GM12878 (cell line): ENCODE measurements at regions not wholly inside any gene's neighbourhood (a gene's known extent, or its start where the extent isn't known, plus 50 kb on each side); places are given as distances from the start of the nearest gene placed in this dataset.

ENCODE experiments used
- ATAC-seq: fragments of 200-7000 bp; cut with Tn5 transposase; 3 replicates; pipeline ENCODE4 v1.9.1; 2020; ENCODE audit warnings: mild to moderate bottlenecking, moderate library complexity
- BruUV-seq: library from RNA; stranded (reverse); fragments of 400-500 nt; replicated peaks from 2 replicates; lab custom pipeline; 2021; lab: Mats Ljungman, UMichigan
- CTCF ChIA-PET: fragments of 300-600 bp; sonication (Branson Sonifier 250); formaldehyde crosslinking; extraction: SDS; loops from one replicate; lab custom pipeline; 2021; ENCODE audit warnings: inconsistent platforms; lab: Yijun Ruan, JAX
- POLR2A ChIA-PET: fragments of 350-600 bp; formaldehyde crosslinking; extraction: SDS; loops from one replicate; lab custom pipeline; 2021; ENCODE audit warnings: inconsistent platforms; lab: Charles Lee
- RAD21 ChIA-PET: fragments of 300-600 bp; sonication (Branson Sonifier 250); formaldehyde crosslinking; loops from one replicate; lab custom pipeline; 2023; ENCODE audit warnings: antibody characterized with exemption; ENCODE audit not compliant: unreplicated experiment; lab: Charles Lee
- SMC1A ChIA-PET: fragments of 300-600 bp; sonication (Branson Sonifier 250); formaldehyde crosslinking; loops from one replicate; lab custom pipeline; 2023; ENCODE audit not compliant: unreplicated experiment, uncharacterized antibody; lab: Charles Lee
- DNase-seq: peaks from one replicate; pipeline ENCODE4 v3.0.0-alpha.2; 2011; ENCODE audit warnings: low read depth, low spot score
- FAIRE-seq: peaks from 3 replicates; lab custom pipeline; 2011; peaks lifted over from hg19 to GRCh38; lab: Jason Lieb, UNC
- H2AFZ ChIP-seq: 2 replicates; pipeline ENCODE4 v1.6.0; 2011; ENCODE audit warnings: low read depth, low read length, control low read depth; ENCODE audit not compliant: control insufficient read depth
- H3K27ac ChIP-seq: 2 replicates; pipeline ENCODE4 v1.5.1; 2011; ENCODE audit warnings: control low read depth; ENCODE audit not compliant: control insufficient read depth, insufficient read depth
- H3K27me3 ChIP-seq, 2 experiments: replicated peaks in 1 of 2; 2 replicates each; pipeline versions ENCODE4 v1.6.0 to v1.6.1; 2011; ENCODE audit warnings: low read length in 1 of 2; ENCODE audit not compliant: control insufficient read depth in 2 of 2, insufficient read depth in 2 of 2
- H3K36me3 ChIP-seq, 2 experiments: 2 replicates each; pipeline ENCODE4 v1.5.1; 2011; ENCODE audit warnings: low read length in 1 of 2; ENCODE audit not compliant: control insufficient read depth in 2 of 2, insufficient read depth in 2 of 2
- H3K4me1 ChIP-seq: 2 replicates; pipeline ENCODE4 v1.6.1; 2011; ENCODE audit warnings: mild to moderate bottlenecking, low read length, moderate library complexity, mixed read lengths; ENCODE audit not compliant: control insufficient read depth, insufficient read depth
- H3K4me2 ChIP-seq: 2 replicates; pipeline ENCODE4 v1.6.0; 2011; ENCODE audit warnings: control low read depth; ENCODE audit not compliant: control insufficient read depth, insufficient read depth
- H3K4me3 ChIP-seq: fragments of 200-600 bp; sonication (generic); 2 replicates; pipeline ENCODE4 v1.5.1; 2016
- H3K79me2 ChIP-seq: 2 replicates; pipeline ENCODE4 v1.6.0; 2011; ENCODE audit warnings: low read length; ENCODE audit not compliant: control insufficient read depth, insufficient read depth
- H3K9ac ChIP-seq: 2 replicates; pipeline ENCODE4 v1.8.0; 2011; ENCODE audit warnings: low read length, control low read depth, mixed read lengths; ENCODE audit not compliant: control insufficient read depth, insufficient read depth
- H3K9me3 ChIP-seq: replicated peaks from 3 replicates; pipeline ENCODE4 v1.5.1; 2011; ENCODE audit warnings: mild to moderate bottlenecking, low read length; ENCODE audit not compliant: control insufficient read depth, insufficient read depth
- H4K20me1 ChIP-seq: 2 replicates; pipeline ENCODE4 v1.6.0; 2011; ENCODE audit not compliant: control insufficient read depth, insufficient read depth
- ATF7 ChIP-seq: fragments of 450-650 bp; IDR thresholded peaks from 2 replicates; pipeline ENCODE4 v1.6.1; 2016; ENCODE audit warnings: low read depth, mild to moderate bottlenecking
- CREM ChIP-seq: IDR thresholded peaks from 2 replicates; pipeline ENCODE4 v1.6.1; 2014; ENCODE audit warnings: antibody characterized with exemption, low read depth
- MTA3 ChIP-seq: IDR thresholded peaks from 2 replicates; pipeline ENCODE4 v1.6.1; 2012; ENCODE audit warnings: low read length, inconsistent platforms, borderline replicate concordance
- NRF1 ChIP-seq: conservative IDR thresholded peaks from 2 replicates; pipeline ENCODE4 v1.6.1; 2011; ENCODE audit warnings: mild to moderate bottlenecking, low read depth, low read length, improper control_type of control experiment
- PAX5 ChIP-seq: IDR thresholded peaks from 2 replicates; pipeline ENCODE4 v1.6.1; 2011; ENCODE audit warnings: low read depth, low read length, borderline replicate concordance
- ZNF217 ChIP-seq: fragments of 450-650 bp; IDR thresholded peaks from 2 replicates; pipeline ENCODE4 v1.6.1; 2017; ENCODE audit warnings: antibody characterized with exemption, mild to moderate bottlenecking
- ZZZ3 ChIP-seq: IDR thresholded peaks from 2 replicates; pipeline ENCODE4 v1.6.1; 2011; ENCODE audit warnings: low read depth; ENCODE audit not compliant: control insufficient read depth, insufficient read length
- WGBS: methylation state at CpG from one replicate; pipeline ENCODE4 v1.1.6; 2016; ENCODE audit warnings: low lambda C conversion rate; ENCODE audit not compliant: insufficient replicate concordance, insufficient coverage; ENCODE audit errors: missing lambda C conversion rate; 5-methylcytosine and 5-hydroxymethylcytosine counted together
- in situ Hi-C: fragments of 300-500 bp; cut with MboI; formaldehyde crosslinking; loops from 9 replicates; pipeline ENCODE4 v1.14.3; 2018; ENCODE audit warnings: mixed read lengths
- intact Hi-C: fragments of 100-400 bp; cut with micrococcal nuclease; formaldehyde crosslinking; loops from one replicate; pipeline ENCODE4 v1.14.2; 2022; ENCODE audit not compliant: unreplicated experiment
- TF ChIP-seq, protein P1 (sequence below): IDR thresholded peaks from 2 replicates; pipeline ENCODE4 v1.6.1; 2012; ENCODE audit warnings: mild to moderate bottlenecking, low read depth, low read length

DNA sequence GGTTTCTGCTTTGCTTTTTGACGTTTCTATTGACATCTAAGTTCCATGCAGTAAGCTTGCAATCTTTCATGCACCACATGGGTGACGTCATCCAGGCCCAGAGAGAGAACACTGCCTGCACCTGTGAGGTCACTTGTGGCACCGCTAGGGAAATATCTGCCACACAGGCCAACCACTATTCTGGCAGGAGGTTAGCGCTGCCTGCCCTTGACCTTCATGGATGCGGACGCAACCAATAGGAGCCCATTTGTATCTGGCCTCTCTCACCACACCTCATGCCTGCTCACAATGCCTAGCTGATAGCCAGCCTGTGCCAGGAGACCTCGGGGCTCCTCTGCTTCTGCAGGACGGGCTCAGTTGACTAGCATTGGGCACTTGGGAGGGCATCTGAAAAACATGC lies 55.8 kb upstream of the PRR23E start:
- no peaks in the 10 kb centered on the region for H4K20me1 ChIP-seq
- CTCF ChIA-PET: no interaction called here
- intact Hi-C loops (no loop called here), in situ Hi-C loops (no loop called here)
- no peak overlapping the region for H3K4me3 ChIP-seq
- WGBS: 47% methylated on average over 8 of the region's 8 CpGs
- H3K4me2 ChIP-seq: no peak overlapping the region
- FAIRE-seq: no peak
- H3K36me3 ChIP-seq: no peaks in the 10 kb centered on the region
- BruUV-seq: no TSS peak
- TF ChIP-seq NRF1 (no peak), PAX5 (no peak), ZNF217 (no peak), ZZZ3 (no peak), CREM (no peak), ATF7 (peak; percentile 68), MTA3 (no peak)
- TF ChIP-seq, protein P1, sequence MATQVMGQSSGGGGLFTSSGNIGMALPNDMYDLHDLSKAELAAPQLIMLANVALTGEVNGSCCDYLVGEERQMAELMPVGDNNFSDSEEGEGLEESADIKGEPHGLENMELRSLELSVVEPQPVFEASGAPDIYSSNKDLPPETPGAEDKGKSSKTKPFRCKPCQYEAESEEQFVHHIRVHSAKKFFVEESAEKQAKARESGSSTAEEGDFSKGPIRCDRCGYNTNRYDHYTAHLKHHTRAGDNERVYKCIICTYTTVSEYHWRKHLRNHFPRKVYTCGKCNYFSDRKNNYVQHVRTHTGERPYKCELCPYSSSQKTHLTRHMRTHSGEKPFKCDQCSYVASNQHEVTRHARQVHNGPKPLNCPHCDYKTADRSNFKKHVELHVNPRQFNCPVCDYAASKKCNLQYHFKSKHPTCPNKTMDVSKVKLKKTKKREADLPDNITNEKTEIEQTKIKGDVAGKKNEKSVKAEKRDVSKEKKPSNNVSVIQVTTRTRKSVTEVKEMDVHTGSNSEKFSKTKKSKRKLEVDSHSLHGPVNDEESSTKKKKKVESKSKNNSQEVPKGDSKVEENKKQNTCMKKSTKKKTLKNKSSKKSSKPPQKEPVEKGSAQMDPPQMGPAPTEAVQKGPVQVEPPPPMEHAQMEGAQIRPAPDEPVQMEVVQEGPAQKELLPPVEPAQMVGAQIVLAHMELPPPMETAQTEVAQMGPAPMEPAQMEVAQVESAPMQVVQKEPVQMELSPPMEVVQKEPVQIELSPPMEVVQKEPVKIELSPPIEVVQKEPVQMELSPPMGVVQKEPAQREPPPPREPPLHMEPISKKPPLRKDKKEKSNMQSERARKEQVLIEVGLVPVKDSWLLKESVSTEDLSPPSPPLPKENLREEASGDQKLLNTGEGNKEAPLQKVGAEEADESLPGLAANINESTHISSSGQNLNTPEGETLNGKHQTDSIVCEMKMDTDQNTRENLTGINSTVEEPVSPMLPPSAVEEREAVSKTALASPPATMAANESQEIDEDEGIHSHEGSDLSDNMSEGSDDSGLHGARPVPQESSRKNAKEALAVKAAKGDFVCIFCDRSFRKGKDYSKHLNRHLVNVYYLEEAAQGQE: no peak
- H3K27me3 ChIP-seq: peaks cover 0 to 3% of the 10 kb centered on the region in 2 experiments; a peak in 3 of 4 replicates
- H3K9me3 ChIP-seq: no peaks in the 10 kb centered on the region
- H3K79me2 ChIP-seq: no peaks in the 10 kb centered on the region
- H2AFZ ChIP-seq: no peak overlapping the region
- no peak for DNase-seq
- SMC1A ChIA-PET: no interaction called here
- H3K4me1 ChIP-seq: no peaks in the 10 kb centered on the region
- RAD21 ChIA-PET: no interaction called here
- POLR2A ChIA-PET: no interaction called here
- ATAC-seq: no peak
- no peak overlapping the region for H3K9ac ChIP-seq
- no peak overlapping the region for H3K27ac ChIP-seq
